ENCODE measurements at regions not wholly inside any gene's neighbourhood (a gene's known extent, or its start where the extent isn't known, plus 50 kb on each side); places are given as distances from the start of the nearest gene placed in this dataset.

DNA sequence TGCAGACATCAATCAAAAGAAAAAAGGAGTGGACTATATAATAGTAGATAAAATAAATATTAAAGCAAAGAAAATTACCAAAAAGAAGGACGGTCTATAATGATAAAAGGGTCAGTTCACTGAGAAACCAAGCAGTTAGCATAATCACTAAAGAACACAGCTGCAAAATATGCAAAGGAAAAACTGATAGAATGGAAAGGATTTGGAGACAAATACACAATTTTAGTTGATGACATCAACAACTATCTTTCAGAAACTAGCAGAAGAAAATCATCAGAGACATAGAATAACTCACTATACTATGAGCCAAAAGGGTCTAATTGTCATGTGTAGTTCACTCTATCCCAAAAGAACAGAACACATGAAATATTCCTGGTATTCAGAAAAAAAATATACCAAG lies 316.4 kb upstream of the IGFBP3 start:
- TF ChIP-seq, protein P1, sequence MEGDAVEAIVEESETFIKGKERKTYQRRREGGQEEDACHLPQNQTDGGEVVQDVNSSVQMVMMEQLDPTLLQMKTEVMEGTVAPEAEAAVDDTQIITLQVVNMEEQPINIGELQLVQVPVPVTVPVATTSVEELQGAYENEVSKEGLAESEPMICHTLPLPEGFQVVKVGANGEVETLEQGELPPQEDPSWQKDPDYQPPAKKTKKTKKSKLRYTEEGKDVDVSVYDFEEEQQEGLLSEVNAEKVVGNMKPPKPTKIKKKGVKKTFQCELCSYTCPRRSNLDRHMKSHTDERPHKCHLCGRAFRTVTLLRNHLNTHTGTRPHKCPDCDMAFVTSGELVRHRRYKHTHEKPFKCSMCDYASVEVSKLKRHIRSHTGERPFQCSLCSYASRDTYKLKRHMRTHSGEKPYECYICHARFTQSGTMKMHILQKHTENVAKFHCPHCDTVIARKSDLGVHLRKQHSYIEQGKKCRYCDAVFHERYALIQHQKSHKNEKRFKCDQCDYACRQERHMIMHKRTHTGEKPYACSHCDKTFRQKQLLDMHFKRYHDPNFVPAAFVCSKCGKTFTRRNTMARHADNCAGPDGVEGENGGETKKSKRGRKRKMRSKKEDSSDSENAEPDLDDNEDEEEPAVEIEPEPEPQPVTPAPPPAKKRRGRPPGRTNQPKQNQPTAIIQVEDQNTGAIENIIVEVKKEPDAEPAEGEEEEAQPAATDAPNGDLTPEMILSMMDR (conservative IDR thresholded peaks at IDR 0.05; ENCODE audit: low read length) = no peak
- no peak for TF ChIP-seq EZH2phosphoT487 (IDR thresholded peaks at IDR 0.05; ENCODE audit: borderline replicate concordance)
